Endothelial cell of umbilical vein (primary cell): ENCODE measurements at regions not wholly inside any gene's neighbourhood (a gene's known extent, or its start where the extent isn't known, plus 50 kb on each side); places are given as distances from the start of the nearest gene placed in this dataset.

ENCODE experiments used
- BruUV-seq: library from RNA; stranded (reverse); fragments of 400-500 nt; replicated peaks from 2 replicates; lab custom pipeline; 2021; lab: Mats Ljungman, UMichigan
- CTCF ChIA-PET: fragments of 300-600, 350-600 bp; sonication (Branson Sonifier 250); formaldehyde crosslinking; loops from one replicate; lab custom pipeline; 2021; ENCODE audit warnings: antibody characterized with exemption, inconsistent platforms; lab: Charles Lee
- POLR2A ChIA-PET: fragments of 300-600, 350-600 bp; sonication (Branson Sonifier 250); formaldehyde crosslinking; loops from one replicate; lab custom pipeline; 2021; ENCODE audit warnings: antibody characterized with exemption, inconsistent platforms; lab: Charles Lee
- DNase-seq: peaks from one replicate; pipeline ENCODE4 v3.0.0-alpha.2; 2011; ENCODE audit warnings: low read depth, low spot score
- FAIRE-seq: peaks from 2 replicates; lab custom pipeline; 2011; peaks lifted over from hg19 to GRCh38; lab: Jason Lieb, UNC
- H2AFZ ChIP-seq: 2 replicates; pipeline ENCODE4 v1.6.0; 2012; ENCODE audit warnings: low read depth, low read length, control low read depth, inconsistent platforms
- H3K27ac ChIP-seq: 2 replicates; pipeline ENCODE4 v1.5.1; 2011; ENCODE audit warnings: low read depth, mild to moderate bottlenecking, control low read depth, low read length, moderate library complexity; ENCODE audit not compliant: insufficient read depth
- H3K27me3 ChIP-seq, 2 experiments: 2 replicates each; pipeline versions ENCODE4 v1.6.0 to v1.6.1; 2011; ENCODE audit warnings: low read length in 2 of 2, mixed read lengths in 1 of 2; ENCODE audit not compliant: control insufficient read depth in 2 of 2, insufficient read depth in 2 of 2
- H3K36me3 ChIP-seq, 2 experiments: 2 replicates in 1 of 2; 3 replicates in 1 of 2; pipeline ENCODE4 v1.5.1; 2011; ENCODE audit warnings: low read length in 2 of 2, mild to moderate bottlenecking in 1 of 2, moderate library complexity in 1 of 2; ENCODE audit not compliant: control insufficient read depth in 2 of 2, insufficient read depth in 2 of 2; ENCODE audit errors: extremely low read depth in 1 of 2
- H3K4me1 ChIP-seq: 3 replicates; pipeline ENCODE4 v1.5.1; 2011; ENCODE audit warnings: mild to moderate bottlenecking, low read length; ENCODE audit not compliant: control insufficient read depth, insufficient read depth; ENCODE audit errors: extremely low read depth
- H3K4me2 ChIP-seq: 2 replicates; pipeline ENCODE4 v1.6.1; 2011; ENCODE audit warnings: low read length, control low read depth, mixed read lengths; ENCODE audit not compliant: insufficient read depth
- H3K4me3 ChIP-seq, 3 experiments: fragments of 200-600 bp in 1 of 3; sonication (generic), shearing (Covaris generic) in 1 of 3; replicated peaks in 1 of 3; 2 replicates each; pipeline ENCODE4 v1.5.1; 2011 to 2016; ENCODE audit warnings: control low read depth in 3 of 3, low read length in 3 of 3, mild to moderate bottlenecking in 2 of 3, inconsistent platforms in 1 of 3, low read depth in 1 of 3, moderate library complexity in 1 of 3; ENCODE audit not compliant: insufficient read depth in 1 of 3
- H3K79me2 ChIP-seq: 2 replicates; pipeline ENCODE4 v1.6.0; 2012; ENCODE audit warnings: low read length, inconsistent platforms; ENCODE audit not compliant: control insufficient read depth, insufficient read depth
- H3K9ac ChIP-seq: replicated peaks from 2 replicates; pipeline ENCODE3; 2011; ENCODE audit warnings: low read length, control low read depth; ENCODE audit not compliant: insufficient read depth; ENCODE audit errors: extremely low read depth
- H3K9me1 ChIP-seq: replicated peaks from 3 replicates; pipeline ENCODE4 v1.6.0; 2011; ENCODE audit warnings: mild to moderate bottlenecking, low read length; ENCODE audit not compliant: control insufficient read depth, insufficient read depth; ENCODE audit errors: extremely low read depth
- H3K9me3 ChIP-seq: replicated peaks from 2 replicates; pipeline ENCODE4 v1.5.1; 2012; ENCODE audit warnings: low read length, inconsistent platforms; ENCODE audit not compliant: control insufficient read depth, insufficient read depth
- H4K20me1 ChIP-seq: replicated peaks from 2 replicates; pipeline ENCODE3; 2011; ENCODE audit warnings: mild to moderate bottlenecking, low read length; ENCODE audit not compliant: control insufficient read depth, insufficient read depth; ENCODE audit errors: extremely low read depth
- EZH2 ChIP-seq: IDR thresholded peaks from 2 replicates; pipeline ENCODE4 v1.6.1; 2012; ENCODE audit warnings: borderline replicate concordance, low read depth, mild to moderate bottlenecking, moderate library complexity, low read length, inconsistent platforms; ENCODE audit not compliant: severe bottlenecking
- FOS ChIP-seq: IDR thresholded peaks from 2 replicates; pipeline ENCODE4 v1.6.1; 2011; ENCODE audit warnings: mild to moderate bottlenecking, low read length, moderate library complexity, borderline replicate concordance; ENCODE audit not compliant: insufficient read depth
- GATA2 ChIP-seq: IDR thresholded peaks from 2 replicates; pipeline ENCODE4 v1.7.0; 2011; ENCODE audit warnings: low read depth, mild to moderate bottlenecking, moderate library complexity, mixed read lengths, low read length; ENCODE audit not compliant: insufficient read length, insufficient read depth
- JUN ChIP-seq: IDR thresholded peaks from 2 replicates; pipeline ENCODE4 v1.6.1; 2011; ENCODE audit warnings: borderline replicate concordance, low read depth; ENCODE audit not compliant: insufficient read length, insufficient read depth
- MYC ChIP-seq: IDR thresholded peaks from one replicate; pipeline ENCODE4 v1.6.1; 2011; ENCODE audit warnings: mild to moderate bottlenecking, low read depth, low read length
- POLR2A ChIP-seq: IDR thresholded peaks from 2 replicates; pipeline ENCODE4 v1.6.1; 2012; ENCODE audit warnings: low read depth, mild to moderate bottlenecking, control low read depth, low read length
- POLR2AphosphoS5 ChIP-seq: IDR thresholded peaks from 2 replicates; pipeline ENCODE4 v1.6.1; 2012; ENCODE audit warnings: low read depth, mild to moderate bottlenecking, control low read depth, low read length, moderate library complexity; ENCODE audit not compliant: insufficient read depth
- dilution Hi-C: fragments of 300-500 bp; cut with MboI; formaldehyde crosslinking; loops from one replicate; pipeline ENCODE4 v1.15.0; 2019; ENCODE audit warnings: low sequenced_read_pairs; ENCODE audit not compliant: extremely low pct_ligation_motif_present
- intact Hi-C: fragments of 100-400 bp; cut with micrococcal nuclease; formaldehyde crosslinking; loops from one replicate; pipeline ENCODE4 v1.10.0; 2022
- TF ChIP-seq, protein P1 (sequence below), 2 donors: IDR thresholded peaks; 1 replicate in 1 of 2; 2 replicates in 1 of 2; pipeline ENCODE4 v1.5.1; 2011; ENCODE audit warnings: low read length in 2 of 2, mild to moderate bottlenecking in 2 of 2, moderate library complexity in 2 of 2, control low read depth in 1 of 2, inconsistent platforms in 1 of 2, low read depth in 1 of 2; ENCODE audit not compliant: insufficient read depth in 1 of 2; ENCODE audit errors: extremely low read depth in 1 of 2
- TF ChIP-seq, protein P2 (sequence below): IDR thresholded peaks from 2 replicates; pipeline ENCODE4 v1.6.1; 2011; ENCODE audit not compliant: insufficient read depth, insufficient read length

DNA sequence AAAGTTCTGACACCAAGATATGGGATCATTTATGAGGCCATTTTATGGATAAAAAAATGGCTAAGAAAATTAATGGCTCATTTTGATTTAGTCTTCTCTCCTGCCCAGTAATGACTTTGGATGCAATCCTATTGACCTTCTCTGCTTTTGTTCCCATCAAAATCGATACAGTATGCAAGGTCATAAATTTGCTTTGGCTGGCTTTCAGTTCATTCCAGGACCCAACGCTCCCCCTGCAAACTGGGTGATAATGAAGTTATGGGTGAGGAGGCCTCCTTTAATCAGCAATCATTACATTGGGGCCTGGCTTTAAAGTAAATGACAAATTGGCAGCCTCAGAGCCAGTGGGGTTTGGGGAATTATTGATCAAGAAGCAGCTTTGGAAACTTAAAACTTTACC, 351.8 kb upstream of the GYPC start:
- no peak overlapping the region for H3K27ac ChIP-seq
- ChIA-PET POLR2A (no interaction called here), CTCF (no interaction called here)
- dilution Hi-C loops (no loop called here), intact Hi-C loops (no loop called here)
- no peak for FAIRE-seq
- H3K27me3 ChIP-seq = no peaks in the 10 kb centered on the region
- H4K20me1 ChIP-seq = no peaks in the 10 kb centered on the region
- no peaks in the 10 kb centered on the region for H3K9me1 ChIP-seq
- BruUV-seq = no TSS peak
- H3K9ac ChIP-seq = no peak overlapping the region
- peaks cover 10% of the 10 kb centered on the region for H3K9me3 ChIP-seq
- no peak overlapping the region for H2AFZ ChIP-seq
- no peaks in the 10 kb centered on the region for H3K4me1 ChIP-seq
- no peak for DNase-seq
- TF ChIP-seq MYC (no peak), FOS (no peak), EZH2 (no peak), GATA2 (no peak), JUN (no peak), POLR2A (no peak), POLR2AphosphoS5 (no peak)
- TF ChIP-seq, protein P1, sequence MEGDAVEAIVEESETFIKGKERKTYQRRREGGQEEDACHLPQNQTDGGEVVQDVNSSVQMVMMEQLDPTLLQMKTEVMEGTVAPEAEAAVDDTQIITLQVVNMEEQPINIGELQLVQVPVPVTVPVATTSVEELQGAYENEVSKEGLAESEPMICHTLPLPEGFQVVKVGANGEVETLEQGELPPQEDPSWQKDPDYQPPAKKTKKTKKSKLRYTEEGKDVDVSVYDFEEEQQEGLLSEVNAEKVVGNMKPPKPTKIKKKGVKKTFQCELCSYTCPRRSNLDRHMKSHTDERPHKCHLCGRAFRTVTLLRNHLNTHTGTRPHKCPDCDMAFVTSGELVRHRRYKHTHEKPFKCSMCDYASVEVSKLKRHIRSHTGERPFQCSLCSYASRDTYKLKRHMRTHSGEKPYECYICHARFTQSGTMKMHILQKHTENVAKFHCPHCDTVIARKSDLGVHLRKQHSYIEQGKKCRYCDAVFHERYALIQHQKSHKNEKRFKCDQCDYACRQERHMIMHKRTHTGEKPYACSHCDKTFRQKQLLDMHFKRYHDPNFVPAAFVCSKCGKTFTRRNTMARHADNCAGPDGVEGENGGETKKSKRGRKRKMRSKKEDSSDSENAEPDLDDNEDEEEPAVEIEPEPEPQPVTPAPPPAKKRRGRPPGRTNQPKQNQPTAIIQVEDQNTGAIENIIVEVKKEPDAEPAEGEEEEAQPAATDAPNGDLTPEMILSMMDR (IDR thresholded peaks at IDR 0.05; ENCODE audit: extremely low read depth in 1 of 2, insufficient read depth in 1 of 2, low read depth in 1 of 2, low read length in 2 of 2) = no peak
- TF ChIP-seq, protein P2, sequence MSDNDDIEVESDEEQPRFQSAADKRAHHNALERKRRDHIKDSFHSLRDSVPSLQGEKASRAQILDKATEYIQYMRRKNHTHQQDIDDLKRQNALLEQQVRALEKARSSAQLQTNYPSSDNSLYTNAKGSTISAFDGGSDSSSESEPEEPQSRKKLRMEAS = no peak
- H3K4me2 ChIP-seq = no peak overlapping the region
- no peaks in the 10 kb centered on the region for H3K79me2 ChIP-seq
- no peak overlapping the region for H3K4me3 ChIP-seq
- H3K36me3 ChIP-seq = no peaks in the 10 kb centered on the region
